Neural cell (in vitro differentiated cells): ENCODE measurements at regions not wholly inside any gene's neighbourhood (a gene's known extent, or its start where the extent isn't known, plus 50 kb on each side); places are given as distances from the start of the nearest gene placed in this dataset.

Experiments used
- H2AFZ ChIP-seq: fragments of 200-600, 300-800 bp; sonication (generic), shearing (Covaris generic); 2 replicates; pipeline ENCODE4 v1.6.0; 2014; ENCODE audit warnings: low read depth, mild to moderate bottlenecking, antibody characterized with exemption, low read length, moderate library complexity
- H3F3A ChIP-seq: fragments of 200-600 bp; shearing (Covaris generic); 2 replicates; pipeline ENCODE4 v1.6.1; 2016; ENCODE audit warnings: mild to moderate bottlenecking, moderate library complexity, mixed read lengths, antibody characterized with exemption, low read length; ENCODE audit not compliant: insufficient read depth, poor library complexity, severe bottlenecking
- H3K27ac ChIP-seq: fragments of 200-600, 300-800 bp; sonication (generic), shearing (Covaris generic); 2 replicates; pipeline ENCODE4 v1.5.1; 2014; ENCODE audit warnings: mild to moderate bottlenecking, low read length, moderate library complexity
- H3K27me3 ChIP-seq: fragments of 300-800, 200-600 bp; sonication (generic), shearing (Covaris generic); 2 replicates; pipeline ENCODE4 v1.6.0; 2014; ENCODE audit warnings: mild to moderate bottlenecking, low read depth, low read length, moderate library complexity; ENCODE audit not compliant: insufficient read depth
- H3K36me3 ChIP-seq: fragments of 300-800, 200-600 bp; sonication (generic), shearing (Covaris generic); 2 replicates; pipeline ENCODE4 v1.5.1; 2014; ENCODE audit warnings: mild to moderate bottlenecking, antibody characterized with exemption, low read length, moderate library complexity; ENCODE audit not compliant: insufficient read depth
- H3K4me2 ChIP-seq: fragments of 300-800, 200-600 bp; sonication (generic), shearing (Covaris generic); 2 replicates; pipeline ENCODE4 v1.6.0; 2014; ENCODE audit warnings: mild to moderate bottlenecking, low read length
- H3K4me3 ChIP-seq: fragments of 300-800, 200-600 bp; sonication (generic), shearing (Covaris generic); 2 replicates; pipeline ENCODE4 v1.5.1; 2014; ENCODE audit warnings: mild to moderate bottlenecking, low read length, moderate library complexity
- H3K79me2 ChIP-seq: fragments of 200-600 bp; shearing (Covaris generic); replicated peaks from 2 replicates; pipeline ENCODE4 v1.6.0; 2014; ENCODE audit warnings: mild to moderate bottlenecking, low read length, moderate library complexity; ENCODE audit not compliant: insufficient read depth
- H3K9ac ChIP-seq: fragments of 300-800, 200-600 bp; sonication (generic), shearing (Covaris generic); 2 replicates; pipeline ENCODE4 v1.6.1; 2016; ENCODE audit warnings: mild to moderate bottlenecking, low read length, mixed read lengths
- H3K9me2 ChIP-seq: fragments of 200-600 bp; shearing (Covaris generic); 2 replicates; pipeline ENCODE4 v1.6.1; 2016; ENCODE audit warnings: mild to moderate bottlenecking, low read length, mixed read lengths; ENCODE audit not compliant: insufficient read depth
- H3K9me3 ChIP-seq: fragments of 200-600, 300-800 bp; sonication (generic), shearing (Covaris generic); 2 replicates; pipeline ENCODE4 v1.6.1; 2016; ENCODE audit warnings: mild to moderate bottlenecking, mixed run types, low read length, moderate library complexity, mixed read lengths
- H4K20me1 ChIP-seq: fragments of 200-600 bp; shearing (Covaris generic); 2 replicates; pipeline ENCODE4 v1.6.1; 2016; ENCODE audit warnings: mild to moderate bottlenecking, mixed run types; ENCODE audit not compliant: insufficient read depth
- EP300 ChIP-seq: fragments of 450-650 bp; conservative IDR thresholded peaks from 2 replicates; pipeline ENCODE4 v1.6.1; 2014; ENCODE audit warnings: antibody characterized with exemption, mild to moderate bottlenecking, moderate library complexity; ENCODE audit not compliant: poor library complexity, severe bottlenecking
- EZH2 ChIP-seq: fragments of 200-600, 300-800 bp; shearing (Covaris generic), sonication (generic); IDR thresholded peaks from 2 replicates; pipeline ENCODE4 v1.6.1; 2014; ENCODE audit warnings: antibody characterized with exemption, low read length, borderline replicate concordance, mild to moderate bottlenecking; ENCODE audit not compliant: insufficient read depth, poor library complexity, severe bottlenecking
- MXI1 ChIP-seq: fragments of 450-650 bp; conservative IDR thresholded peaks from 2 replicates; pipeline ENCODE4 v1.6.1; 2014; ENCODE audit warnings: antibody characterized with exemption, mild to moderate bottlenecking; ENCODE audit not compliant: poor library complexity, severe bottlenecking
- POLR2AphosphoS5 ChIP-seq: IDR thresholded peaks from 2 replicates; pipeline ENCODE4 v1.6.1; 2012
- RAD21 ChIP-seq: fragments of 450-650 bp; conservative IDR thresholded peaks from 2 replicates; pipeline ENCODE4 v1.6.1; 2014; ENCODE audit warnings: antibody characterized with exemption, mild to moderate bottlenecking, moderate library complexity
- REST ChIP-seq: IDR thresholded peaks from 2 replicates; pipeline ENCODE4 v1.6.1; 2012; ENCODE audit warnings: borderline replicate concordance
- SMC3 ChIP-seq: fragments of 450-650 bp; conservative IDR thresholded peaks from 2 replicates; pipeline ENCODE4 v1.6.1; 2014; ENCODE audit warnings: antibody characterized with exemption, mild to moderate bottlenecking, moderate library complexity; ENCODE audit not compliant: poor library complexity
- TAF1 ChIP-seq: IDR thresholded peaks from 2 replicates; pipeline ENCODE4 v1.6.1; 2012; ENCODE audit warnings: low read depth
- TF ChIP-seq, protein P1 (sequence below): fragments of 450-650 bp; IDR thresholded peaks from 2 replicates; pipeline ENCODE4 v1.5.1; 2014; ENCODE audit warnings: antibody characterized with exemption, mild to moderate bottlenecking, moderate library complexity; ENCODE audit not compliant: poor library complexity, severe bottlenecking

GRCh38 chr16:73220836-73221235 lies 172.9 kb upstream of the ZFHX3 start:
- Histone ChIP-seq H3K9me2 (no peaks in the 10 kb centered on the region), H3F3A (no peaks in the 10 kb centered on the region), H3K9me3 (no peaks in the 10 kb centered on the region), H3K27me3 (no peaks in the 10 kb centered on the region), H3K36me3 (no peaks in the 10 kb centered on the region), H3K4me3 (no peak overlapping the region), H3K4me2 (no peak overlapping the region), H3K79me2 (no peaks in the 10 kb centered on the region), H3K9ac (no peak overlapping the region), H4K20me1 (no peaks in the 10 kb centered on the region), H3K27ac (no peak overlapping the region), H2AFZ (no peak overlapping the region)
- TF ChIP-seq POLR2AphosphoS5 (no peak), SMC3 (no peak), REST (no peak), EP300 (no peak), TAF1 (no peak), MXI1 (no peak), EZH2 (no peak), RAD21 (no peak)
- TF ChIP-seq, protein P1, sequence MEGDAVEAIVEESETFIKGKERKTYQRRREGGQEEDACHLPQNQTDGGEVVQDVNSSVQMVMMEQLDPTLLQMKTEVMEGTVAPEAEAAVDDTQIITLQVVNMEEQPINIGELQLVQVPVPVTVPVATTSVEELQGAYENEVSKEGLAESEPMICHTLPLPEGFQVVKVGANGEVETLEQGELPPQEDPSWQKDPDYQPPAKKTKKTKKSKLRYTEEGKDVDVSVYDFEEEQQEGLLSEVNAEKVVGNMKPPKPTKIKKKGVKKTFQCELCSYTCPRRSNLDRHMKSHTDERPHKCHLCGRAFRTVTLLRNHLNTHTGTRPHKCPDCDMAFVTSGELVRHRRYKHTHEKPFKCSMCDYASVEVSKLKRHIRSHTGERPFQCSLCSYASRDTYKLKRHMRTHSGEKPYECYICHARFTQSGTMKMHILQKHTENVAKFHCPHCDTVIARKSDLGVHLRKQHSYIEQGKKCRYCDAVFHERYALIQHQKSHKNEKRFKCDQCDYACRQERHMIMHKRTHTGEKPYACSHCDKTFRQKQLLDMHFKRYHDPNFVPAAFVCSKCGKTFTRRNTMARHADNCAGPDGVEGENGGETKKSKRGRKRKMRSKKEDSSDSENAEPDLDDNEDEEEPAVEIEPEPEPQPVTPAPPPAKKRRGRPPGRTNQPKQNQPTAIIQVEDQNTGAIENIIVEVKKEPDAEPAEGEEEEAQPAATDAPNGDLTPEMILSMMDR: no peak

- Histone ChIP-seq H3K4me2 (no peak overlapping the region), H3F3A (no peaks in the 10 kb centered on the region), H3K36me3 (no peaks in the 10 kb centered on the region), H2AFZ (no peak overlapping the region), H3K9ac (no peak overlapping the region), H3K9me3 (no peaks in the 10 kb centered on the region), H3K4me3 (no peak overlapping the region), H3K79me2 (no peaks in the 10 kb centered on the region), H3K9me2 (no peaks in the 10 kb centered on the region), H3K27me3 (no peaks in the 10 kb centered on the region), H3K27ac (no peak overlapping the region), H4K20me1 (no peaks in the 10 kb centered on the region)
- TF ChIP-seq, protein P1: peak; percentile 37
- TF ChIP-seq EZH2 (no peak), REST (no peak), SMC3 (no peak), MXI1 (no peak), RAD21 (no peak)
These were observed 171.2 kb upstream of the ZFHX3 start for GRCh38 chr16:73219176-73219575.
